ENCODE measurements at regions not wholly inside any gene's neighbourhood (a gene's known extent, or its start where the extent isn't known, plus 50 kb on each side); places are given as distances from the start of the nearest gene placed in this dataset.

- Histone ChIP-seq H4K20me1 (replicated peaks; ENCODE audit: control insufficient read depth, insufficient read depth, low read length) (no peaks in the 10 kb centered on the region), H3K36me3 (ENCODE audit: control insufficient read depth, insufficient read depth, low read length) (no peaks in the 10 kb centered on the region), H3K27ac (ENCODE audit: extremely low read depth, low read depth, low read length) (no peak overlapping the region), H2AFZ (ENCODE audit: low read depth, low read length) (no peak overlapping the region), H3K9me1 (ENCODE audit: control insufficient read depth, insufficient read depth, low read length) (no peaks in the 10 kb centered on the region), H3K9ac (ENCODE audit: insufficient read depth in 1 of 2, low read depth in 2 of 2, low read length in 2 of 2) (no peak overlapping the region), H3K4me2 (ENCODE audit: insufficient read depth, low read length) (no peak overlapping the region), H3K79me2 (ENCODE audit: control insufficient read depth, insufficient read depth, low read length) (no peaks in the 10 kb centered on the region), H3K27me3 (ENCODE audit: control insufficient read depth in 2 of 2, insufficient read depth in 2 of 2, low read length in 2 of 2) (peaks cover 2 to 6% of the 10 kb centered on the region in 2 experiments; a peak in 3 of 5 replicates), H3K9me3 (replicated peaks; ENCODE audit: control insufficient read depth, insufficient read depth, low read depth, low read length) (no peaks in the 10 kb centered on the region), H3K4me3 (no peak overlapping the region), H3K4me1 (replicated peaks in 1 of 2; ENCODE audit: control insufficient read depth in 2 of 2, insufficient read depth in 2 of 2, low read length in 2 of 2) (no peaks in the 10 kb centered on the region)
- POLR2A ChIA-PET: no interaction called here
- no peak for FAIRE-seq
- under 1% methylated on average over 14 of the region's 15 CpGs for WGBS (ENCODE audit: insufficient coverage, low coverage, missing lambda C conversion rate)
- BruUV-seq (replicated peaks): no TSS peak
- no peak for TF ChIP-seq SOX6 (IDR thresholded peaks at IDR 0.05)
- no peak for ATAC-seq
- in situ Hi-C loops (cut with MboI) (no loop called here), intact Hi-C loops (cut with micrococcal nuclease) (no loop called here)
- DNase-seq (ENCODE audit: extremely low read depth in 1 of 4, low spot score in 3 of 4): no peak
- CTCF ChIA-PET (ENCODE audit: low intra/inter-chr PET ratio): no interaction called here
These were observed 172.0 kb upstream of the NTM start for GRCh38 chr11:131198161-131199014.

DNA sequence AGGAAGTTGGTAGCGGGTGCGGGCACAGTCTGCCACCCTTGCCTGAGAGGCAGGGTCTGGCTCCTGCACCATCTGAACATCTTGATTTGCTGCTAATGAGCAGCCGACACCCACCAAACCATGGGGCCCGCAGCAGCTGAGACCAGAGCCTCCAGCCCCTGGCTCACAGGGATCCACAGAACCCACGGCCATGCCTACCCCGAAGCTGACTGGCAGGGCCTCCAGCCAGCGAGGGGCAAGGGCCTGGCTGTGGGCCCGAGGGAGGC lies 171.5 kb upstream of the NTM start:
- POLR2A ChIA-PET: no interaction called here
- 6% methylated on average over 7 of the region's 8 CpGs for WGBS (ENCODE audit: insufficient coverage, low coverage, missing lambda C conversion rate)
- Histone ChIP-seq H3K79me2 (ENCODE audit: control insufficient read depth, insufficient read depth, low read length) (no peaks in the 10 kb centered on the region), H3K36me3 (ENCODE audit: control insufficient read depth, insufficient read depth, low read length) (no peaks in the 10 kb centered on the region), H3K4me1 (replicated peaks in 1 of 2; ENCODE audit: control insufficient read depth in 2 of 2, insufficient read depth in 2 of 2, low read length in 2 of 2) (no peaks in the 10 kb centered on the region), H3K9me1 (ENCODE audit: control insufficient read depth, insufficient read depth, low read length) (no peaks in the 10 kb centered on the region), H3K4me2 (ENCODE audit: insufficient read depth, low read length) (no peak overlapping the region), H2AFZ (ENCODE audit: low read depth, low read length) (no peak overlapping the region), H3K9me3 (replicated peaks; ENCODE audit: control insufficient read depth, insufficient read depth, low read depth, low read length) (no peaks in the 10 kb centered on the region), H3K27ac (ENCODE audit: extremely low read depth, low read depth, low read length) (no peak overlapping the region), H3K4me3 (no peak overlapping the region), H3K9ac (ENCODE audit: insufficient read depth in 1 of 2, low read depth in 2 of 2, low read length in 2 of 2) (no peak overlapping the region), H3K27me3 (ENCODE audit: control insufficient read depth in 2 of 2, insufficient read depth in 2 of 2, low read length in 2 of 2) (peaks cover 0 to 6% of the 10 kb centered on the region in 2 experiments; a peak in 2 of 5 replicates), H4K20me1 (replicated peaks; ENCODE audit: control insufficient read depth, insufficient read depth, low read length) (no peaks in the 10 kb centered on the region)
- ATAC-seq: no peak
- no peak for DNase-seq (ENCODE audit: extremely low read depth in 1 of 4, low spot score in 3 of 4)
- CTCF ChIA-PET (ENCODE audit: low intra/inter-chr PET ratio): no interaction called here
- TF ChIP-seq NR2C2 (CRISPR knock-in tag; IDR thresholded peaks at IDR 0.05): no peak
- TF ChIP-seq NR2C2 (tag; IDR thresholded peaks at IDR 0.05): no peak
- TF ChIP-seq ZNF512 (tag; IDR thresholded peaks at IDR 0.05): no peak
- TF ChIP-seq YBX1 (IDR thresholded peaks at IDR 0.05): no peak
- in situ Hi-C loops (cut with MboI) (no loop called here), intact Hi-C loops (cut with micrococcal nuclease) (no loop called here)
- no TSS peak for BruUV-seq (replicated peaks)
- no peak for FAIRE-seq

Measured in K562 (cell line).